Epithelial cell of esophagus (primary cell): ENCODE measurements at regions not wholly inside any gene's neighbourhood (a gene's known extent, or its start where the extent isn't known, plus 50 kb on each side); places are given as distances from the start of the nearest gene placed in this dataset.

Experiments used
- DNase-seq: peaks from one replicate; pipeline ENCODE4 v3.0.0; 2010; ENCODE audit warnings: low read depth
- H3K4me3 ChIP-seq: 2 replicates; pipeline ENCODE4 v1.5.1; 2011; ENCODE audit warnings: mild to moderate bottlenecking, low read length, control low read depth
- CTCF ChIP-seq: IDR thresholded peaks from 2 replicates; pipeline ENCODE4 v1.5.1; 2011; ENCODE audit warnings: low read depth, mild to moderate bottlenecking, low read length, control low read depth, inconsistent platforms; ENCODE audit not compliant: insufficient read depth; ENCODE audit errors: missing control alignments

DNA sequence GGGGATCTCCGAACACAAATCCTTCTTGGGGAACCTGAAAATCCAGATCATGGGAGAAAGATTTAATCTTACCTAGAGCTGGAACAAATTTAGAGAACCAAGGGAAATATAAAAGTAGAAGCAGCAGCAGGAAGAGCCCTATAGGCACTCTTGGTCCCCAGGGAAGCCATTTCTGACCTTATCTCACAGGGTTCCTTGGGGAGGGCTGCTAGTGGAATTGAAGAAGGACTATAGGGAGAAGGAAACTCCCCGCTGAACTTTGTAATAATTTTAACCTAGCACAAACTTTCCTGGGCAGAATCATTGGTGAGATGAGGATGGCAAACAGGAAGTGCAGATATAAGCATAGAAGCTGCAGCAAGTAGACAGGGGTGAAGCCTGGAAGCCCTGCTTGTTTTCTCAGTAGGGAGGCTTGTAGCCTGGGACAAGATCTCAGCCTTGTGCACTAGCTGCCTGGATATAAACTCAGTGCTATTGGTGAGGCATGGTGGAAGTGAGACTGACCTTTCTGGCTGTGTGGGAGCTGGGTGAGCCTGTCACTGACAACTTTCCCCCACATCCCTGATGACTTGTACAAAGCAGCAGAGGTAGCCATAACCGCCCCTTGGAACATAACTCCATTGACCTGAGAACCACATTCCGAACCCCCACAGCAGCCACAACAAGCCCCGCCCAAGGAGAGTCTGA lies 343.0 kb upstream of the TGFBR2 start:
- TF ChIP-seq CTCF = no peak
- DNase-seq = no peak

GRCh38 chr3:30263925-30264313 lies 342.5 kb upstream of the TGFBR2 start:
- DNase-seq = no peak
- no peak for TF ChIP-seq CTCF
- H3K4me3 ChIP-seq = no peak overlapping the region

More for the DNA sequence above, 343.0 kb upstream of the TGFBR2 start:
- H3K4me3 ChIP-seq = no peak overlapping the region

DNA sequence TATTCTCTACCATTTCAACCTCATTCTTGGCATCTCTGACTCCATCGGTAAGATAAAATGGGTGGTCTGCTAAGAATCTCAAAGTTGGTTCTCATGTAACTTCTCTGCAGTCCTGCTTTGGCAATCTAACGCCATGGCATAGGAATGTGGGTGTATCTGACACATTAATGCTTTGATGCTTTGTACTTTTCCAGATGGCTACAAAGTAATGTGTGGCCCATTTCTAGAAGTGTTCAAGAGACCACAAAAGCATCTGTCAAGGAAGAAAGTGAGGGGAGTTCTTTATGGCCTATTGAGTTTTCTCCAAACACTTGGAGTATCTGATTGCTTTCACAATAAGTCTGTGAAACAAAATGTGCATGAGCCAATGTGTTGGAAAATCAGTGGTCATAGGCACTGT lies 339.9 kb upstream of the TGFBR2 start:
- no peak overlapping the region for H3K4me3 ChIP-seq
- no peak for TF ChIP-seq CTCF
- DNase-seq = no peak

GRCh38 chr3:30268288-30268687 lies 338.1 kb upstream of the TGFBR2 start:
- H3K4me3 ChIP-seq = no peak overlapping the region
- DNase-seq = no peak
- no peak for TF ChIP-seq CTCF

DNA sequence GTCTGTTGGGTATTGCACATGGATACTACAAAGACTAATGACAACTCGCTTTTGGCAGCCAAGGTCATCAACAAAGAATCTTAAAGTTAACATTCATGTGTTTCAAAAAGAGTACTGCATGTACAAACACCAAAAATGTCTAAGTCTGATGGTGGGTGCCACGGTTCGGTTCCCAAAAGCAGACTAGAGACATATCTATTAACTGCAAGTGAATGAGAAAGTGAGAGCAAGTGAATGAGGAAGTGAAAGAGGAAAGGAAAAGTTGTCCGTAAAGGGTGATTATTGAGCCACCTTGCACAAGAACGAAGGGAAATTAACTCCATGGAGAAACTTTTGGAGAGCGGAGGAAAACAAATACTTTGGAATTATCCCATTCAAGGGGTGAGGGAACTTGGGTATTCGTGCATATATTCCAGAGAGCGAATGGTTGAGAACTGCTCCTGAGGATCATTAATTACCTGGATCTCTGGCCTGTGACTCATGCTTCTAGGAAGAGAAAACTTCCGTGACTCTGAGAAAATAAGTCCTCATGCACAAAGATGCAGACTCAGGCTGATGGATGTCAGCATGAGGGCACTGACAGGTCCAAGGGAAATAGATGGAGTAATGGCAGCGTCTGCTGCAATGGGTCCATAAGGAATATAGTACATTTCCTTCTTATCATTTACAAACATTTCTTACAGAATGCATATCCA lies 336.5 kb upstream of the TGFBR2 start:
- no peak overlapping the region for H3K4me3 ChIP-seq
- TF ChIP-seq CTCF = no peak
- no peak for DNase-seq

DNA sequence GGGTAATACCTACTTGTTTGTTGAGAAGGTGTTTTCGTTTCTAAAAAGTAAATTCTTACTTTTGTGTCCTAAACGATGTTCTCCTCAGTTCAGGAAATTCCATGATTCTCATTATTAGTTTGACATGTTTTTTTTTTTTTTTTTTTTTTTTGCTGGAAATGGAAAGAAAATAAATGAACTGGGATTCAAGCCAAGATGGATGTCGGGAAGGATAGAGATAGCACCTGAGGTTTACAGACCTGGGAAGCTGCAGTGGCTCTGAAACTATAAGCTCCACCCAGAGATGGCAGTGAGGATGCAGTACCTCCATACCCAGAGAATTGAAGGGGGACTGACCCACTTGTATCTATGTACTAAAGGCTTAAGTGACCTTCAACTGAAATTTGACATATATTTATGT lies 334.6 kb upstream of the TGFBR2 start:
- no peak for TF ChIP-seq CTCF

More for the DNA sequence above, 334.6 kb upstream of the TGFBR2 start:
- no peak overlapping the region for H3K4me3 ChIP-seq
- DNase-seq = no peak
